ENCODE measurements at regions not wholly inside any gene's neighbourhood (a gene's known extent, or its start where the extent isn't known, plus 50 kb on each side); places are given as distances from the start of the nearest gene placed in this dataset.

DNA sequence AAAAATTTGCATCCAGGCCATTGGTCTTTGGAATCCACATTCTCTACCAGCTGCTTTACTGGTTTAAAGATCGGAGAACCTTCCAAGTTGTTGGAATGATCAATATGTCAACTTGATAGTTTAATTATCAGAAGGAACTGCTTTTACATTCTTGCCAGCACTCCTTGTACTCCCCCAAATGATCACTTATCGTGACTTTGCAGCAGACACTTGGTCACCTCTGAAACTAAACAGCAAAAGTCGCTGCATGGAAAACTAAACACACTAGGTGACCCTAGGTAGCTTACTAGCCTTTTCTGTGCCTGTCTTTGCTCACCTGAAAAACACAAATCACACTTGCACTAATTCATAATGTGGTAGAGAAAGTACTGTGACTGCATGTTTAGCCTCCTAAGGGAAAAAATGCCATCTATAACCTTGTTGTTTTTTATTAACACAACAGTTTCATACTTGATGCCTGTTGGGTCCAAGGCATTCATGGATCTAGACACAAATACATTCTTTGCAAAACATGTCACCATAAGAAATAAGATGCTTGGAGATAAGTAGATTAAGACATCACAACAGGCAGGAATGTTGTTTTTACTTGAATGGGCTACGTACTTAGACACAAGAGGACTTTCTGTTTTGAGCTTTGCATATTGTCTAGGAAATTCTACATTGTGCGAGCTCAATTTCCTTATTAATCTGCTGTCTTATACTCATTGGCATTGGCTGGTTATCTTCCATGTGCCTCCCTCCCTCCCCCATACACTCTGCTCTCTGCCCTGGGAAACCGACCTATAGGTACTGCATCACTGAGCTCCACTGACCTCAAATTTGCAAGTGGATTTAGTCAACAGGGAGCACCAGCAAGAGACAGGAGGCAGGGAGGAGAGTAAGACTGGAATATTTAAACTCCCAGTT lies 219.1 kb upstream of the STK17B start:
- Mint-ChIP-seq H3K27ac (ENCODE audit: unreplicated experiment) (no peak overlapping the region), H3K36me3 (ENCODE audit: low read depth) (peaks cover 2% of the 10 kb centered on the region), H3K27me3 (ENCODE audit: low read depth) (no peaks in the 10 kb centered on the region), H3K4me3 (no peak overlapping the region), H3K4me1 (peaks cover 8% of the 10 kb centered on the region), H3K9me3 (peaks cover 3% of the 10 kb centered on the region)
- DNase-seq (ENCODE audit: low read depth, low spot score), result no peak
- TF ChIP-seq, protein P1, sequence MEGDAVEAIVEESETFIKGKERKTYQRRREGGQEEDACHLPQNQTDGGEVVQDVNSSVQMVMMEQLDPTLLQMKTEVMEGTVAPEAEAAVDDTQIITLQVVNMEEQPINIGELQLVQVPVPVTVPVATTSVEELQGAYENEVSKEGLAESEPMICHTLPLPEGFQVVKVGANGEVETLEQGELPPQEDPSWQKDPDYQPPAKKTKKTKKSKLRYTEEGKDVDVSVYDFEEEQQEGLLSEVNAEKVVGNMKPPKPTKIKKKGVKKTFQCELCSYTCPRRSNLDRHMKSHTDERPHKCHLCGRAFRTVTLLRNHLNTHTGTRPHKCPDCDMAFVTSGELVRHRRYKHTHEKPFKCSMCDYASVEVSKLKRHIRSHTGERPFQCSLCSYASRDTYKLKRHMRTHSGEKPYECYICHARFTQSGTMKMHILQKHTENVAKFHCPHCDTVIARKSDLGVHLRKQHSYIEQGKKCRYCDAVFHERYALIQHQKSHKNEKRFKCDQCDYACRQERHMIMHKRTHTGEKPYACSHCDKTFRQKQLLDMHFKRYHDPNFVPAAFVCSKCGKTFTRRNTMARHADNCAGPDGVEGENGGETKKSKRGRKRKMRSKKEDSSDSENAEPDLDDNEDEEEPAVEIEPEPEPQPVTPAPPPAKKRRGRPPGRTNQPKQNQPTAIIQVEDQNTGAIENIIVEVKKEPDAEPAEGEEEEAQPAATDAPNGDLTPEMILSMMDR (conservative IDR thresholded peaks at IDR 0.05), result no peak

DNA sequence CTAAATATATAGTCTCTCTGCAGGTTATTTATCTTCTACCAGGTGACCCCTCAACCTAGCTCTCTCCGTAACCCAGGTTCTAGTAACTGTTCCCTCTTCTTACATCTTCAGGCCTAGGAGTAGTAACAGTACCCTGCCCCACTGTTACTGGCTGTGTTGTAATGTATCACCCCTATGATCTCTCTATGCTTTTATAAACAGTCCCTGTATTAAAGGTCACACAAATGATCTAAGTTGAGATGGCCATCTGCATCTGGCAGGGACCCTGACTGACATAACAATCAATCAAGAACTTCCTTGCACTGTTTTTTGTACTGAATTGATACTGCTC lies 219.7 kb upstream of the STK17B start:
- Mint-ChIP-seq H3K27me3 (ENCODE audit: low read depth) (no peaks in the 10 kb centered on the region), H3K4me1 (peaks cover 8% of the 10 kb centered on the region), H3K27ac (ENCODE audit: unreplicated experiment) (no peak overlapping the region), H3K9me3 (peaks cover 3% of the 10 kb centered on the region), H3K4me3 (no peak overlapping the region), H3K36me3 (ENCODE audit: low read depth) (peaks cover 2% of the 10 kb centered on the region)
- TF ChIP-seq, protein P1 (conservative IDR thresholded peaks at IDR 0.05), result no peak
- no peak for DNase-seq (ENCODE audit: low read depth, low spot score)

DNA sequence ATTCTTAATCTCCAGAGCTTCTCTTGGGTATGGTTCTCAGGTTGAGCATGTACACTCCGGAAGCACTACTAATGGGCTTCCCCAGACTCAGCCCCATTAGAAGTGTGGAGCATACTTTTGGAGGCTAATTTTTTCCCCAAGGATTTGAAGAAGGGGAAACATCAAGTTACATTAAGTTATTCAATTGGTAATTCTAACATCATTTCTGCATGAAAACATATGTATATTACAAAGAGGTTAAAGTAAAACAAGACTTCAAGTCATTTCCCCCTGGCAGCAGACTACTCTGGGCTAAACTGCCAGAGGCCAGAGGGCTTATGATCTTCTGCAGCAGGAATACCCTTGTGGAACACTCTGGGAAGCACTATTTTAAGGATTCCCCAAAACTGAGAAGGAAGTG lies 227.7 kb upstream of the STK17B start:
- no peak for DNase-seq (ENCODE audit: low read depth, low spot score)
- TF ChIP-seq, protein P1 (conservative IDR thresholded peaks at IDR 0.05), result no peak
- Mint-ChIP-seq H3K36me3 (ENCODE audit: low read depth) (peaks cover 2% of the 10 kb centered on the region), H3K4me3 (no peak overlapping the region), H3K4me1 (peaks cover 8% of the 10 kb centered on the region), H3K9me3 (peaks cover 3% of the 10 kb centered on the region), H3K27ac (ENCODE audit: unreplicated experiment) (no peak overlapping the region), H3K27me3 (ENCODE audit: low read depth) (no peaks in the 10 kb centered on the region)

DNA sequence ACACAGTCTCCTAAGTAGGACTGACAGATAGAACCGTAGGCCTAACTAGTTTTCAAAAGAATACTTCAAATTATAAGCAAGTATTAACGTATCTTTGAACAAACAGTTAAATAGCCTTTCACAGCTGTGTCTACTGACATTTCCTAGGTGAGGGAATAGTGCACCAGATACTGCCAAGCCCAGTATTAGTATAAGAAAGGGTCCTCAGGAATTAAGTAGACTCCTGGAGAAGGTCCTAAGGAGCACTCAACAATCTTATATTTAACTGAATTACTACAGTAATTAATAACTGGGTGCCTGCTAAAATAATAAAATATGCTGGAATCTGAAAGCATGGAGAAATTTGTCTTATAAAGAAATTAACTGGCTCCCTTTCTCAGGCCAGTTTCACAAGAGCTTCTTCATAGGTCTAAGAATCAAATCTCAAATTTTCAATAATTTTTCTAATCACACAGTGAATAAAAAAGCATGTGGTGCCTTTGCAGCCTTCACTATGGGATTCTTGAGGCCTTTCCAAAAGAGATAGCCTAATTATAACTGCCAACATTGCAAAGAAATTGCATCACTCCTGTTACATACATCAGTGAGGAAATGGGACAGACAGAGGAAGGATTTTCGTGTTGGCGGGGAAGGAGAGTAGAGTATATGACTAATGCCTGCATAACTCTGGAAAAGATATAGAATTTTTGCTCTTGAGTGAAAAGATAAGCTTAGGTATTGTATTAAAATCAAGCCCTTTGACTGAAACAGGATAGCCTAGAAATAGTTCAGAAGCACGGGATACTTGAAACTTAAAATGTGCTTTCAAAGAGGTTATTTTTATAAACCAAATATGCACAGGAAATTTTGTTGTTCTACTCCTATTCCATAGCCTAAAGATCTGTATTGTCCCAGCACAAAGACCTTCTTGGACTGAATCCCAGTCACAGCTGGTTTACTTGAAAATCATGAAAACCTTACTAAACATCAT lies 228.6 kb upstream of the STK17B start:
- TF ChIP-seq, protein P1 (conservative IDR thresholded peaks at IDR 0.05), result no peak
- H3K4me1 Mint-ChIP-seq, result peaks cover 2% of the 10 kb centered on the region
- H3K9me3 Mint-ChIP-seq, result no peaks in the 10 kb centered on the region
- H3K27ac Mint-ChIP-seq (ENCODE audit: unreplicated experiment), result no peak overlapping the region
- no peak for DNase-seq (ENCODE audit: low read depth, low spot score)
- H3K27me3 Mint-ChIP-seq (ENCODE audit: low read depth), result no peaks in the 10 kb centered on the region
- no peak overlapping the region for H3K4me3 Mint-ChIP-seq
- no peaks in the 10 kb centered on the region for H3K36me3 Mint-ChIP-seq (ENCODE audit: low read depth)

DNA sequence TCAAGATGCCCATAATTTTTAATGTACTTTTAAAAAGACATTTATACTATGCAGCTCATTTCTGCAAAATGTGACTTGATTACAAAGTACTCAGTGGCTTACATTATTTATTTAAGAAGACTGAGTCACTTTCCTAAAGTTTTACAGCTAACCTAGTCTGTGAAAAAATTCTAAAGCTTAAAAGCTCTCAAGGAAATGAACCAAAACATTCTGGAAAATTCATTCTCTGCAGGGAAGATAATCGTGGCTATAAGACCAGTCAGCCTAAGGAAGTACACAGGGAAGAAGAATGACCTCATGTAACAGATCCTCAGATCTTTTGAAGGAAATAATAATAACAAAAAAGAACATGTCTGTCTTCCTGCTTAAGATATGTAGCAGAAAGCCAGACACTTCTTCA lies 232.1 kb upstream of the STK17B start:
- TF ChIP-seq, protein P1 (conservative IDR thresholded peaks at IDR 0.05), result no peak
- H3K4me1 Mint-ChIP-seq, result no peaks in the 10 kb centered on the region
- no peak overlapping the region for H3K27ac Mint-ChIP-seq (ENCODE audit: unreplicated experiment)
- no peak for DNase-seq (ENCODE audit: low read depth, low spot score)
- H3K36me3 Mint-ChIP-seq (ENCODE audit: low read depth), result no peaks in the 10 kb centered on the region
- no peak overlapping the region for H3K4me3 Mint-ChIP-seq
- no peaks in the 10 kb centered on the region for H3K27me3 Mint-ChIP-seq (ENCODE audit: low read depth)
- no peaks in the 10 kb centered on the region for H3K9me3 Mint-ChIP-seq
